Activated B cell treated with CpG ODN at 0.5 μM for 24 hours (primary cell): ENCODE measurements at regions not wholly inside any gene's neighbourhood (a gene's known extent, or its start where the extent isn't known, plus 50 kb on each side); places are given as distances from the start of the nearest gene placed in this dataset.

Experiments
- ATAC-seq: fragments of 200-7000 bp; cut with Tn5 transposase; one replicate; pipeline ENCODE4 v1.10.0; 2021; ENCODE audit warnings: low read depth, mild to moderate bottlenecking, moderate library complexity
- CTCF ChIA-PET: fragments of 350-600 bp; sonication (Branson Sonifier 250); formaldehyde crosslinking; loops from one replicate; lab custom pipeline; 2021; ENCODE audit warnings: antibody characterized with exemption; lab: Charles Lee
- POLR2A ChIA-PET: fragments of 350-600 bp; sonication (Branson Sonifier 250); formaldehyde crosslinking; loops from one replicate; lab custom pipeline; 2021; ENCODE audit warnings: antibody characterized with exemption; lab: Charles Lee
- DNase-seq: peaks from one replicate; pipeline ENCODE4 v3.0.0; 2022
- H3K27ac Mint-ChIP-seq: one replicate; pipeline ENCODE4 v1.8.0; 2020; ENCODE audit warnings: mixed read lengths
- H3K27me3 Mint-ChIP-seq: one replicate; pipeline ENCODE4 v1.8.0; 2021; ENCODE audit warnings: mixed read lengths
- H3K36me3 Mint-ChIP-seq: one replicate; pipeline ENCODE4 v1.8.0; 2021; ENCODE audit warnings: low read depth, mixed read lengths
- H3K4me1 Mint-ChIP-seq: one replicate; pipeline ENCODE4 v1.8.0; 2021; ENCODE audit warnings: mixed read lengths
- H3K4me3 Mint-ChIP-seq: one replicate; pipeline ENCODE4 v1.8.0; 2020; ENCODE audit warnings: mild to moderate bottlenecking, mixed read lengths
- H3K9me3 Mint-ChIP-seq: one replicate; pipeline ENCODE4 v1.8.0; 2020; ENCODE audit warnings: mixed read lengths
- intact Hi-C: fragments of 100-400 bp; cut with micrococcal nuclease; formaldehyde crosslinking; loops from one replicate; pipeline ENCODE4 v1.15.1; 2024
- TF ChIP-seq, protein P1 (sequence below): fragments of 200-600 bp; IDR thresholded peaks from one replicate; pipeline ENCODE4 v1.8.0; 2022; ENCODE audit warnings: antibody characterized with exemption, mild to moderate bottlenecking

DNA sequence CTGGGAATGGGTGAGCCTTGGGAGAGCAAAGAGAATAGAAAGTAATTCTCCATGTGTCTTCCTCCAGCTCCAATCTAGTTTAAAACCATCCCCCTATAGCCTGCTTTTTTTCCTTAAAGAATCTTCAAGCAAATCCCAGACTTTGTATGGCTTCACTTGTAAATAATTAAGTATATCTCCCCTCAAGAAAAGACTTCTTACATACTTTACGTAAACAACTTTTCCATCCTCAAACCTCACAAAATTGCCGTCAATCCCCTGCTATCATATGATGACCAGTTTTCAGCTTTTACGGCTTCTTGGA lies 88.5 kb upstream of the PHACTR3 start:
- Mint-ChIP-seq H3K27ac (no peak overlapping the region), H3K4me3 (no peak overlapping the region), H3K9me3 (no peaks in the 10 kb centered on the region), H3K36me3 (no peaks in the 10 kb centered on the region), H3K4me1 (no peaks in the 10 kb centered on the region), H3K27me3 (peaks cover 54% of the 10 kb centered on the region)
- ChIA-PET POLR2A (no interaction called here), CTCF (no interaction called here)
- TF ChIP-seq, protein P1, sequence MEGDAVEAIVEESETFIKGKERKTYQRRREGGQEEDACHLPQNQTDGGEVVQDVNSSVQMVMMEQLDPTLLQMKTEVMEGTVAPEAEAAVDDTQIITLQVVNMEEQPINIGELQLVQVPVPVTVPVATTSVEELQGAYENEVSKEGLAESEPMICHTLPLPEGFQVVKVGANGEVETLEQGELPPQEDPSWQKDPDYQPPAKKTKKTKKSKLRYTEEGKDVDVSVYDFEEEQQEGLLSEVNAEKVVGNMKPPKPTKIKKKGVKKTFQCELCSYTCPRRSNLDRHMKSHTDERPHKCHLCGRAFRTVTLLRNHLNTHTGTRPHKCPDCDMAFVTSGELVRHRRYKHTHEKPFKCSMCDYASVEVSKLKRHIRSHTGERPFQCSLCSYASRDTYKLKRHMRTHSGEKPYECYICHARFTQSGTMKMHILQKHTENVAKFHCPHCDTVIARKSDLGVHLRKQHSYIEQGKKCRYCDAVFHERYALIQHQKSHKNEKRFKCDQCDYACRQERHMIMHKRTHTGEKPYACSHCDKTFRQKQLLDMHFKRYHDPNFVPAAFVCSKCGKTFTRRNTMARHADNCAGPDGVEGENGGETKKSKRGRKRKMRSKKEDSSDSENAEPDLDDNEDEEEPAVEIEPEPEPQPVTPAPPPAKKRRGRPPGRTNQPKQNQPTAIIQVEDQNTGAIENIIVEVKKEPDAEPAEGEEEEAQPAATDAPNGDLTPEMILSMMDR, result no peak
- ATAC-seq (no peak), DNase-seq (no peak)
- intact Hi-C loops, result no loop called here

DNA sequence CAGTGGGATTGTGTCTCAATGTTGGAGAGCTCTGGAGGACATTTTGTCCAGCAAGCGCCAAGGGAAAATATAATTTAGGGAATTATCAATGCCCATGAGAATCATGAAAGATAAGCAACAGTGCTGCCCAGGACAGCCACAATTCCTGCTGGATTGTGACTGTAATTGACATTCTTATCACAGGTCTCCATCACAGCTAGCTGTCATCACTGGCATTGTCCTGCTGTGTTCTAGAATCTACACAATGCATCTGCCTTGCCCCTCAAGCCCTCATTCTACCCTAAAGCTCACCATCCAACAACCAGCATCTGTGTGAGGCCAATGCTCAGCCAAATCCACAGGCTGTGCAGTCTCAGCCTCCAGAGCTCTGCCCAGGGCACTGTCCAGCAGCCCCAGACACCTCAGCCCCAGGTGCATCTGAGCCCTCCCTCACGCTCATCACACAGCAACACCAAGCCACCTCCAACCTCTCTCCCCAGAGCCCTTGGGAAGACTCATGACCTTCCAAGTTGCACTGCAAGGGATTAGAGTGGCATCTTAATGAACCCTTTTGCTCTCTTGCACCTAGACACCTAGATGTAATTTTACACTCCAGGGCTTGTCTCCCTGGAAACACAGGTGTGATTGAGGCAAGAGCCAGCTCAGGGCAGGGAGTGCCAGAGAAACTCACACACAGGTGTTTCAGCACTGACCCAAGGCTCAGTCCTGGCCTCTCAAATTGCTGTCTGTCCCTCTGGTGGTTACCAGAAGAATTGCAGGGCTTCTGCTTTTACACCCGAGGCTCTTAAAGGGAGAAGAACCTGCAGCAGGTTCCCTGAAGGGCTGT lies 85.2 kb upstream of the PHACTR3 start:
- DNase-seq (no peak), ATAC-seq (peak; percentile 45)
- H3K9me3 Mint-ChIP-seq, result no peaks in the 10 kb centered on the region
- H3K36me3 Mint-ChIP-seq, result no peaks in the 10 kb centered on the region
- POLR2A ChIA-PET, result no interaction called here
- no peak overlapping the region for H3K27ac Mint-ChIP-seq
- H3K4me1 Mint-ChIP-seq, result no peaks in the 10 kb centered on the region
- intact Hi-C loops, result no loop called here
- peaks cover 49% of the 10 kb centered on the region for H3K27me3 Mint-ChIP-seq
- no peak overlapping the region for H3K4me3 Mint-ChIP-seq
- CTCF ChIA-PET, result interaction anchor here (1.0 kb wide), 1 partner anchor 14 kb away, joined by 3 read pairs; no protein-coding TSS in a partner anchor
- TF ChIP-seq, protein P1, result peak; percentile 58

DNA sequence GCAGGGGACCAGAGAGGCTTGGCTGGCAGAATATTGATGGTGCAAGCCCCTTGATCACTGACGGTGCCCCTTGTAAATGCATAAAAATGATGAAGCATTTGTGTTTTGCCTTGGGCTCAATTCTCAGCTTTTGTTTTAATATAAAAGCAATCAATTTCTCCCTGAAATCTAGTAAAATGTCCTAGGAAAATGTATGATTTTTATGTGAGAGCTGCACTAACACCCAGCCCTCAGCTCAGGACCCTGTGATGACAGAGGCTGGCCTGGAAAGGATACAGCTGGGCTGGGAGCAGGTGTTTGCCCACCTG lies 84.7 kb upstream of the PHACTR3 start:
- Mint-ChIP-seq H3K4me1 (no peaks in the 10 kb centered on the region), H3K27me3 (peaks cover 50% of the 10 kb centered on the region), H3K4me3 (no peak overlapping the region), H3K27ac (no peak overlapping the region), H3K36me3 (no peaks in the 10 kb centered on the region), H3K9me3 (no peaks in the 10 kb centered on the region)
- intact Hi-C loops, result no loop called here
- DNase-seq, result no peak
- TF ChIP-seq, protein P1, result no peak
- no peak for ATAC-seq
- CTCF ChIA-PET, result no interaction called here
- POLR2A ChIA-PET, result no interaction called here

DNA sequence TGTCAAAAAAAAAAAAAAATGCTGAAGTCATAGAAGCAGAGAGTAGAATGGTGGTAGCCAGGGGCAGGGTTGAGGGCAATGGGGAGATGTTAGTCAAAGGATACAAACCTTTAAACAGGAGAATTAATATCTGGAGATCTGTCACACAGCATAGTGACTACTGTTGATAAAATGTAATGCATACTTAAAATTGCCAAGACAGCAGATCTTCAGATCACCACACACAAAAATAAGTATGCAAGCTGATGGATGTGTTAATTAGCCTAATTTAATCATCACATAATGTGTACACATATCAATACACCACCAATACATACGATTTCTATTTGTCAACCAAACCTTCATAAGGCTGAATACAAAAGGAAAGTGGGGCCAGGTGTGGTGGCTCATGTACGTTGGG lies 83.5 kb upstream of the PHACTR3 start:
- H3K9me3 Mint-ChIP-seq, result no peaks in the 10 kb centered on the region
- ChIA-PET CTCF (no interaction called here), POLR2A (no interaction called here)
- ATAC-seq (no peak), DNase-seq (no peak)
- TF ChIP-seq, protein P1, result no peak
- no peaks in the 10 kb centered on the region for H3K4me1 Mint-ChIP-seq
- H3K36me3 Mint-ChIP-seq, result no peaks in the 10 kb centered on the region
- peaks cover 50% of the 10 kb centered on the region for H3K27me3 Mint-ChIP-seq
- H3K4me3 Mint-ChIP-seq, result no peak overlapping the region
- intact Hi-C loops, result no loop called here
- H3K27ac Mint-ChIP-seq, result no peak overlapping the region

DNA sequence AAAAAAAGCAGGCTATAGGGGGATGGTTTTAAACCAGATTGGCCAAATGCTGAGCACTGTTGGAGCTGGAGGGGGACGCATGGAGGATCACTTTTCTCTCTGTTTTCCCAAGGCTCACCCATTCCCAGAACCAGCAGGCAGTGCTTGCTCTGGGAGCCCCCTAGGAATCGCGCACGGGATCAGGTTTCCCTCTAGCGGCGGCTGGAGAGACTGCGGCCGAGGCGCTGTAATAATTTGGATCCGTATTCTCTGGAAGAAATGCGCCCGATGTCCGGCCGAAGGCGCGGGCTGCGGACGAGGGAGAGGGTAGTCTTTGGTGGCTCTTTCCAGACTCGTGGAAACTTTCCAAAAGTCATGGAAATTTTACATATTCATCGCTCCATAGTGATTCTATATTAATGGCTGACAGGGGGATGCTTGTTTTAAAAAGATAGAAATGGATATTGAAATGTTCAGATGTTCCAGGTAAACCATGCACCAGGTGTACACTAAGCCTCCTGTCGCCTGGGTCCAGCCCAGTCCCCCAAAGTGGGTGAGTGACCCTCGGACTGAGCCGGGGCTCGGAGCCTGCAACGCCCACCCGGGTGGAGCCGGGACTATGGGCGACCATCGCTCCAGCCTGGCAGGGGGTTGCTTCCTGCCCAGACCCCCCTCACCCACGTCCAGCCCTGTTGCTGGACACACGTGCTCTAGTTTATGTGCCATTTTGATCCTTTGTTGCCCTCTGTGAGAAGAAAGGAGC lies 78.7 kb upstream of the PHACTR3 start:
- Mint-ChIP-seq H3K4me3 (no peak overlapping the region), H3K9me3 (no peaks in the 10 kb centered on the region), H3K4me1 (no peaks in the 10 kb centered on the region), H3K27ac (no peak overlapping the region), H3K27me3 (peaks cover 35% of the 10 kb centered on the region), H3K36me3 (no peaks in the 10 kb centered on the region)
- ATAC-seq (no peak), DNase-seq (no peak)
- POLR2A ChIA-PET, result no interaction called here
- CTCF ChIA-PET, result interaction anchor here (1.2 kb wide), 1 partner anchor 11 kb away, joined by 3 read pairs; no protein-coding TSS in a partner anchor
- TF ChIP-seq, protein P1, result peak; percentile 70
- intact Hi-C loops, result no loop called here
